SU-DHL-6 (cell line): ENCODE measurements at regions not wholly inside any gene's neighbourhood (a gene's known extent, or its start where the extent isn't known, plus 50 kb on each side); places are given as distances from the start of the nearest gene placed in this dataset.

Experiments used
- EZH2phosphoT487 ChIP-seq: fragments of 200-600 bp; sonication (generic), shearing (Covaris generic); conservative IDR thresholded peaks from 2 replicates; pipeline ENCODE4 v1.6.1; 2018; ENCODE audit warnings: mild to moderate bottlenecking, antibody characterized with exemption, low read length, moderate library complexity, mixed read lengths
- TF ChIP-seq, protein P1 (sequence below): fragments of 200-600 bp; sonication (generic); IDR thresholded peaks from one replicate; pipeline ENCODE4 v1.5.1; 2017; ENCODE audit warnings: antibody characterized with exemption, mild to moderate bottlenecking, low read length, moderate library complexity; ENCODE audit not compliant: insufficient read depth, poor library complexity, severe bottlenecking

GRCh38 chr21:20418353-20418752 is 579.9 kb upstream of the NCAM2 start:
- TF ChIP-seq, protein P1, sequence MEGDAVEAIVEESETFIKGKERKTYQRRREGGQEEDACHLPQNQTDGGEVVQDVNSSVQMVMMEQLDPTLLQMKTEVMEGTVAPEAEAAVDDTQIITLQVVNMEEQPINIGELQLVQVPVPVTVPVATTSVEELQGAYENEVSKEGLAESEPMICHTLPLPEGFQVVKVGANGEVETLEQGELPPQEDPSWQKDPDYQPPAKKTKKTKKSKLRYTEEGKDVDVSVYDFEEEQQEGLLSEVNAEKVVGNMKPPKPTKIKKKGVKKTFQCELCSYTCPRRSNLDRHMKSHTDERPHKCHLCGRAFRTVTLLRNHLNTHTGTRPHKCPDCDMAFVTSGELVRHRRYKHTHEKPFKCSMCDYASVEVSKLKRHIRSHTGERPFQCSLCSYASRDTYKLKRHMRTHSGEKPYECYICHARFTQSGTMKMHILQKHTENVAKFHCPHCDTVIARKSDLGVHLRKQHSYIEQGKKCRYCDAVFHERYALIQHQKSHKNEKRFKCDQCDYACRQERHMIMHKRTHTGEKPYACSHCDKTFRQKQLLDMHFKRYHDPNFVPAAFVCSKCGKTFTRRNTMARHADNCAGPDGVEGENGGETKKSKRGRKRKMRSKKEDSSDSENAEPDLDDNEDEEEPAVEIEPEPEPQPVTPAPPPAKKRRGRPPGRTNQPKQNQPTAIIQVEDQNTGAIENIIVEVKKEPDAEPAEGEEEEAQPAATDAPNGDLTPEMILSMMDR = no peak
- TF ChIP-seq EZH2phosphoT487 = no peak
